ENCODE measurements at regions not wholly inside any gene's neighbourhood (a gene's known extent, or its start where the extent isn't known, plus 50 kb on each side); places are given as distances from the start of the nearest gene placed in this dataset.
"Not testable (repeated sequence)": the region's sequence is repeated elsewhere in the genome, so short reads cannot be mapped to it uniquely, and the experiment has no call there.

- DNase-seq (ENCODE audit: low read depth) = no peak
- H3K4me3 ChIP-seq (ENCODE audit: low read depth, low read length) = no peak overlapping the region
- TF ChIP-seq, protein P1, sequence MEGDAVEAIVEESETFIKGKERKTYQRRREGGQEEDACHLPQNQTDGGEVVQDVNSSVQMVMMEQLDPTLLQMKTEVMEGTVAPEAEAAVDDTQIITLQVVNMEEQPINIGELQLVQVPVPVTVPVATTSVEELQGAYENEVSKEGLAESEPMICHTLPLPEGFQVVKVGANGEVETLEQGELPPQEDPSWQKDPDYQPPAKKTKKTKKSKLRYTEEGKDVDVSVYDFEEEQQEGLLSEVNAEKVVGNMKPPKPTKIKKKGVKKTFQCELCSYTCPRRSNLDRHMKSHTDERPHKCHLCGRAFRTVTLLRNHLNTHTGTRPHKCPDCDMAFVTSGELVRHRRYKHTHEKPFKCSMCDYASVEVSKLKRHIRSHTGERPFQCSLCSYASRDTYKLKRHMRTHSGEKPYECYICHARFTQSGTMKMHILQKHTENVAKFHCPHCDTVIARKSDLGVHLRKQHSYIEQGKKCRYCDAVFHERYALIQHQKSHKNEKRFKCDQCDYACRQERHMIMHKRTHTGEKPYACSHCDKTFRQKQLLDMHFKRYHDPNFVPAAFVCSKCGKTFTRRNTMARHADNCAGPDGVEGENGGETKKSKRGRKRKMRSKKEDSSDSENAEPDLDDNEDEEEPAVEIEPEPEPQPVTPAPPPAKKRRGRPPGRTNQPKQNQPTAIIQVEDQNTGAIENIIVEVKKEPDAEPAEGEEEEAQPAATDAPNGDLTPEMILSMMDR (IDR thresholded peaks at IDR 0.05; ENCODE audit: control insufficient read depth, extremely low read depth, insufficient read depth) = no peak
Measured at GRCh38 chr18:70598406-70598805, 309.6 kb downstream of the SOCS6 start.

DNA sequence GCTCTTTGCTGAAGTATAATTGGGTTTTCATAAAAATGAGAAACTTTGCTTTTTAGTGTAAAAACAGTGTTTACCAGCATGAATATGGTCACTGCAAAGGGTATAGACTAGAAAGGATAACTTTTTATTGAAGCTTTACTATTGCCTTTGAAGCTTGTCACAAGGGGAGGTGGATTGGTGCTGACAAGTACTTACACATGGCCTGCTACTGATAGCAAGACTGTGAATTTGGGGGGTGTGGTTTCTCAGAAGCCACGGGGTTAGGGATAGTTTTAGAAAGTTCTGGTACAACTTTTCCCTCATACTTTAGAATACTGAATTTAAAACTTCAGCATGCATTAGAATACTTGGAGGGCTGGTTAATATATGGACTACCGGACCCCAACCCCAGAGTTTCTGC is 294.1 kb downstream of the SOCS6 start:
- H3K4me3 ChIP-seq (ENCODE audit: low read depth, low read length) = no peak overlapping the region
- DNase-seq (ENCODE audit: low read depth) = no peak
- TF ChIP-seq, protein P1 (IDR thresholded peaks at IDR 0.05; ENCODE audit: control insufficient read depth, extremely low read depth, insufficient read depth) = no peak

DNA sequence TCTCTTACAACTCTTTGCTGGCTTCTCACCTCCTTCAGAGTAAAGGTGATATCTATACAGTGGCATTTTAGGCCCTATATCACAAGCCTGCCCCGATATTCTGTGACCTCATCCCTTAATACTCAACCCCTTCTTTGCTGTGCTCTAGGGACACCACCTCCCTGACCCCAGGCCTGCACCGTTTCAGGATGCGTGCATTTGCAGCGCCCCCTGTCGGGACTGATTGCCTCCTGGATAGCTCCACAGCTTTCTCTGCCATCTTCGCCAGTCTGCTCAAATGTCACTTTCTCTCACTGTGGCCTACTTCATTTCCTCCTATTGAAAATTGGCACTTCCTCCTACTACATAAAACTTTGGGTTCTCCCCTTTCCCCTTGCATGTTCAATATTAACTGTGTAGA is 289.6 kb downstream of the SOCS6 start:
- no peak overlapping the region for H3K4me3 ChIP-seq (ENCODE audit: low read depth, low read length)
- TF ChIP-seq, protein P1 (IDR thresholded peaks at IDR 0.05; ENCODE audit: control insufficient read depth, extremely low read depth, insufficient read depth) = peak; percentile 47
- DNase-seq (ENCODE audit: low read depth) = no peak

DNA sequence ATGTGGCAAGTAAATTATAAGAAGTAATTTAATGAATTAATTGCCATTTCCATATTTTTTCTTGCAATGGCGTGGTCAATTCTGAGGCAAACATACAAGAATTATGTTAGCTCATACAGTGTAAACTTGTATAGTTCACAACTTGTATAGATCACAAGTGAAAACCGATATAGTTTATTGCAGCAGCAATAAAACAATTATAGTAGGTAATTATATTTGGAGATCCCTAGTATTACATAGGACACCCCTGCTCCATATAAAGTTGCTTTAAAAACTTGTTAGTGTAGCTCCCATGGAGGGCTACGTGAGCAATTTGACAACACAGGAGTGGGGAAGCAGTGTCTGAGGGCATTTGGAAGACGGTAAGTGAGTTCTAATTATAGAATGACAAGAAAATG is 288.2 kb downstream of the SOCS6 start:
- H3K4me3 ChIP-seq (ENCODE audit: low read depth, low read length) = no peak overlapping the region
- DNase-seq (ENCODE audit: low read depth) = no peak
- TF ChIP-seq, protein P1 (IDR thresholded peaks at IDR 0.05; ENCODE audit: control insufficient read depth, extremely low read depth, insufficient read depth) = no peak

DNA sequence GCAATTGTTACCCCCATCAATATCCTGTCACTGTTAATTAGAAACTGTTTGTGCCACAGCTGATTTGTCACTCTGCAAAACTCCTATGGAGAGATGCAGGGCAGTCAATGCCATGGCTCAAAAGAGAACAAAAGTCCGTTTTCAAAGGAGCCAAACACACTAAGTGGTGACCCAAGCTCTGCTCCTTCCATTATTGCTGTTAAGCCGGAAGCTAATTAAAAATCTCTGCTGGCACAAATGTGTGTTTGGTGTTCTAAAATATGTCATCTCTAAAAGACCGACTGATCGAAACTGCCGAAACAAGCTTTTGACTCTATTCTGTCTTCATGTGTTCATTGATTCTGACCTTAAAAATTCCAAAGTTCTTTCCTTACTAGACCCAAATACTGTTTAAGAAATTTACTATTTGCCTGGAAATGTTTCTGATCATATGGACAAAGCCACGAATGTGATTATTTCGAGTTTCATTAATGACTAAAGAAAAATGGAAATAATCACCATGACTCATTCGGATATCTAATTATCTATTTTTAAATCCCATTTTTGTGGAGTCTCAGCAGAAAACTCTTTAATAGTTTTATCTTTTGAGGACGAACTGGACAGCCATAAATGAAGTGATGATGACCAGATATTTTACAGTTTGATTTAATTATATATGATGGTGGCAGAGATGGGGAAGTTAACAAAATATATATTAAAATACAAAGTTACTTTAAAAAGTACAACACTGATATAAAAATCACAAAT is 287.6 kb downstream of the SOCS6 start:
- no peak for DNase-seq (ENCODE audit: low read depth)
- TF ChIP-seq, protein P1 (IDR thresholded peaks at IDR 0.05; ENCODE audit: control insufficient read depth, extremely low read depth, insufficient read depth) = no peak
- H3K4me3 ChIP-seq (ENCODE audit: low read depth, low read length) = no peak overlapping the region

DNA sequence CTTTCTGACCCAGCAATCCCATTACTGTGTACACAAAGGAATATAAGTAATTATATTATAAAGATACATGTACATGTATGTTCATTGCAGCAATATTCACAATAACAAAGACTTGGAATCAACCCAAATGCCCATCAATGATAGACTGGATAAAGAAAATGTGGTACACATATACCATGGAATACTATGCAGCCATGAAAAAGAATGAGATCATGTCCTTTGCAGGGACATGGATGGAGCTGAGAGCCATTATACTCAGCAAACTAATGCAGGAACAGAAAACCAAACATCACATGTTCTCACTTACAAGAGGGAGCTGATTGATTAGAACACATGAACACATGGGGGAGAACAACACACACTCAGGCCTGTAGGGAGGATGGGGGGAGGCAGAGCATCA is 286.1 kb downstream of the SOCS6 start:
- DNase-seq (ENCODE audit: low read depth); H3K4me3 ChIP-seq (ENCODE audit: low read depth, low read length): not testable (repeated sequence)

GRCh38 chr18:70569647-70570046 is 280.8 kb downstream of the SOCS6 start:
- H3K4me3 ChIP-seq (ENCODE audit: low read depth, low read length); DNase-seq (ENCODE audit: low read depth): not testable (repeated sequence)

DNA sequence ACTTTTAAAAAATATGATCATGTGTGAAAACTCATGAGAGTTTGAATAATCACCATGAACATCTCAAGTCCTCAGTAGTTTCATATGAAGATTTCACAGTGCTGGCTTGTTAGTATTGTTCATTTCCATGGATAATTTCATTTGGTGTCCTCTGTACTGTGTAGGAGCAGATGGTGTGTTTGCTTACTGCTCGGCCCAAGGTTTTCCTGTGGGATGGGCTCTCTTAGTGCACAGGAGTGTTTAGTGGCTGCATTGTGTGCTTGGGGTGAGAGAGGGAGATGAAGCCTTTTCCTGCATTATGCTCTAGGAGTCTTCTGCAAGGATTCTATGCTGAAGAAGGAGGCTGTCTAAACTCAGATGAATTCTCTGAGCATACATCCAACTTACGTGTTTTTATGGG is 270.6 kb downstream of the SOCS6 start:
- DNase-seq (ENCODE audit: low read depth) = no peak
- TF ChIP-seq, protein P1 (IDR thresholded peaks at IDR 0.05; ENCODE audit: control insufficient read depth, extremely low read depth, insufficient read depth) = no peak
- H3K4me3 ChIP-seq (ENCODE audit: low read depth, low read length) = no peak overlapping the region
